Stimulated activated CD8-positive, alpha-beta memory T cell treated with anti-CD3 and anti-CD28 coated beads, Interleukin-15, amount 100 ng/mL, for 24 hours (primary cell): ENCODE measurements at regions not wholly inside any gene's neighbourhood (a gene's known extent, or its start where the extent isn't known, plus 50 kb on each side); places are given as distances from the start of the nearest gene placed in this dataset.

ENCODE experiments used
- DNase-seq: peaks from one replicate; pipeline ENCODE4 v3.0.0-alpha.2; 2020; ENCODE audit warnings: low read depth

DNA sequence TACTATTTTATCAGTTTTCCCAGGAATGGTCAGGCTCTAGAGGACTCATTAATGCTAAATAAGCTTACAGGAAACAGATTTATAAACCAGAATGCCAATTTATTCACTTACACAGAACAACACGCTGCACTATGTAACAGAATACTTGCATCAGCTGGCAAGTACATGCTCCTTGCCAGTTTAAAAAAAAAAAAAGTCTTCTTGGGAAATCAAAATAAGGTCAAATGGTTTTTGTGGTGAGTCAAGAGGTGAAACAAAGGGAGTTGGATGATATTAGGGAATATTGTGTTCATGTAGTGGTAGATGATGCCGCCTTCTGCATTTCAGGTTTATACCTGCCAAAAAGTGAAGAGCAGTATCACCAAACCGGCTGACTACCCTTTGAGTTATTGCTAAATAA lies 1322.1 kb upstream of the ZEB2 start:
- no peak for DNase-seq

DNA sequence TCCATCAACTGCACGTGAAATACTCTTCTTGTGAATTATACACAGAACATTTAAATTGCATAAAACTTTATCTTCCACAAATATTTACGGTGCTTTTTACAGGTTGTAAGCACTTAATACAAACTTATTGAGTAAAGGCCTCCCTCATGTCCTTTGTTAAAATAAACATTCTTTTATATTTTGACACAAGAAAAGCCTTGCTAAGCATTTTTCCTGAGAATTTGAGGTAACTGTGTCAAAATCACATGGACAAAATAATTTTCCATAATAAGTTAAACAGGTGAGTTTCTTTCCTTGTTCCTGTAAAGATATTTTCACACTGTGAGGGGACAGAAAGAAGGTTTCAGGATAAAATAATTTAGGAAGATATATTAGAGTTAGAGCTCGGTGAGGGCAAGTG lies 1317.1 kb upstream of the ZEB2 start:
- no peak for DNase-seq

DNA sequence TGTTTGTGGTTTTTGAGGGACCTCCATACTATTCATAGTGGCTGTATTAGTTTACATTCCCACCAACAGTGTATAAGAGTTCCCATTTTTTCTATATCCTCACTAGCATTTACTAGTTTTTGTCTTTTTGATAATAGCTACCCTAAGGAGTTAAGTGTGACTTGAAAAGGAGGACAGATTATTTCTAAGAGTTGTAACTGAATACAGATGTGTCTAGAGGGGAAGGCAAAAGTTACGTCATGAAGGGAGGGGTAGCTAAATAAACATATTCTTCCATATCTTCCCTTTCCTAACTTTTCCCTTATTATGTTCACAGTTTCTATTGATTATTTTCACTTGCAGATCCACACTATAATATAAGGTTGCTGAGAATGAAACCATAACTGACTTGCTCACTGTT lies 1315.7 kb upstream of the ZEB2 start:
- no peak for DNase-seq

DNA sequence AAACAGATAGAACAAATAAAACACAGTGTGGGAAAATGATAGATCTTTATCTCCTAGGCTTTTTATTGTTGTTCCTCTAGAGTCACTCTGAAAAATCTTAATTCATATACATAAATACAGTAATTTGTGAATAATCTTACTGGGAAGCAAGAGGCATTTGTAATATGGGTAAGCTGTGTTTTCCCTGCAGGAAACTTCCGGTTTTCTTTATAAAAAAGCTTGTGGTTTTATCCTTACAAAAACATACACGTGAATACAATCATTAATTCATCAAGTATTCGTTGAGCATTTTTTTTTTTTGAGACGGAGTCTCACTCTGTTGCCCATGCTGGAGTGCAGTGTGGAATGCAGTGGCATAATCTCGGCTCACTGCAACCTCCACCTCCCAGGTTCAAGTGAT lies 1312.8 kb upstream of the ZEB2 start:
- no peak for DNase-seq

DNA sequence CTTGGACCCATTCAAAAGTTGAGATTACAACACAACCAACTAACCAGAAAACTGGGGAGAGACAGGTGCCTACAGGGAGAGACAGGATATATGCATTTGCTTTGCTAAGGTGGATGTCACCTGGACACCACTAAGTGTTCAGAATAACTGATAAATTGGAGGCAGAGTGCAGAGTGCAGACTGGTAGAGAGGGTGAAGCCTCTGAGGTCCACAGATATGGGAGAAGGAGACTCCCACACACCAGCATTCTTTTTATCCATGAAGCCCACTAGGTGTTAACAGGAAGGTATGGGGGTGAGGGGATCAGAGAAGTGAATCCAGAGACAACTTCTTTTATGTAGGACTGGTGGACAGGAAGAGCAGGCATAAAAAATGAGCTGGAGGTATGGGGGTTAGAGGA lies 1310.0 kb upstream of the ZEB2 start:
- no peak for DNase-seq

DNA sequence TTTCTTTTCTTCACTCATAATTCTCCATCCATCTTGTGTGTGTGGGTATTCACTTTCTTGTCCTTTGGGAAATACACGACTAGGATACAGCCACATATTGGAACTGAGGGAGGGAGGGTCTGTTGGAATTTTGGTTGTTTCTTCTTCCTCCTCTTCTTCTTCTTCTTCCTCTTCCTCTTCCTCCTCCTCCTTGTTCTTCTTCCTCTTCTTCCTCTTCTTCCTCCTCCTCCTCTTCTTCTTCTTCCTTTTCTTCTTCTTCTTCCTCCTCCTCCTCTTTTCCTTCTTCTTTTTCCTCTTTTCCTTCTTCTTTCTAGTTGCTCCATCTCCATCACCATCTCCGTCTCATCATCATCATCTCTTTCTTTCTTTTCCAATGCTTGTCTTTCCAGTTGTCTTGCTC lies 1307.3 kb upstream of the ZEB2 start:
- DNase-seq = no peak

DNA sequence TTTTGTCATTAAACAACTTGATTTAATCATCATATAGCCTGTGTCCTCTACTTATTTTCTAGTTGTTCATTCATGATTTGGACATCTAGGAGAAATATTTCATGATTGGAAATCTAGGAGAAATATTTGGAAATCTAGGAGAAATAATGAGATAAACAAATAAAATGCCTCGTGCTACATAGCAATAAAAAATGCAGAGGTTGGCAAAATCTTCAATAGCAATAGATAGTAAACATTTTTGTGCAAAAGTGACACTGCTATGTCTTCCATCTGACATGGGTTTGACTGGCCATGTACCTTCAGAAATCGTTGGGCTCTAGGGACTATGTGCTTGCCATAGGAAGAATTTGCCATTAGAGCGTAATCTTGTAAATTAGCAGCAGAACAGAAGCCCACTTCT lies 1304.5 kb upstream of the ZEB2 start:
- DNase-seq = no peak

DNA sequence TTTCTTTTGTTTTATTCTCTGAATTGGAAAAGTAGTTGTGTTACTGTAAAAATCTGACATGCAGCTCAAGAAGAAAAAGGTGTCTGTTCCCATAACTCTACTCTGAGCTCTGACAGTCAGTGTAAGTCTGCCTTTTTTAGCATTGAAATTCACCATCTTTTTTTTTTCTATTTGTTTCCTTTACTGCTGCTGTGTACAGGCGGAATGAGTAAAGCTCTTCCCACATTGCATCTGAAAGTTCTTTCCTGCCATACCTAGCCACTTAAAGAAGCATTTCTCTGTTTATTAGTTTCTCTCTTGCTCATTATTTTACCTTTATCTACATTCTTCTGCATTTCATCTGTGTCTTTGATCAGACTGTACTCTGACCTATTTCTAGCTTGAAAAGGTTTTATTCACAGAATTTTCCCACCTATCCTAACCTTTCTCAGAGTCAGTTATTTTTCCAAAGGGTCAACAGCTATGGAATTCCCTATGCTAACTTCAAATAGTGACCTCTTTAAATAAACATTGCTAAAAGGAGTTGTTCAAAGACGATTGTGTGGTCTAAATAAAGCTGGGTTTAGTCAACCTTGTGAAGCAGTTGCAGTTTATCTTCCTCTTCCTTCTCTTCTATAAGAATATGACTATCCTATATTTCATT lies 1303.1 kb upstream of the ZEB2 start:
- DNase-seq = no peak

DNA sequence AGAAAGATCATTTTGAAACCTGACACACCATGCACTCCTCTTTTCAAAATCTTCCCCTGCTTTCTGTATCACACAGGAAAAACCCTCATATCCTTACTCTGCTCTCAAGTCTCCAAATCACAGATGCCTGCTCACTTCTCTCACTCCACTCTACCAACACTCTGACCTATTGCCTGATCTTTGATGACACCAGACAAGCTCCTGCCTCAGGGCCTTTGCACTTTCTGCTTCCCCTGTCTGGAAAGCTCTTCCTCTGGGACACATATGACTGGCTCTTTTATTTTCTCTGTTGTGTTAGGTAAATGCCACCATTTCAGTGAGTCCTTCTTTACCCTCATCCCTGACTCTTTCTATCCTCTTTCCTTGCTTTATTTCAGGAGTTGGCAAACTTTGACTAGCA lies 1300.7 kb upstream of the ZEB2 start:
- DNase-seq = no peak

DNA sequence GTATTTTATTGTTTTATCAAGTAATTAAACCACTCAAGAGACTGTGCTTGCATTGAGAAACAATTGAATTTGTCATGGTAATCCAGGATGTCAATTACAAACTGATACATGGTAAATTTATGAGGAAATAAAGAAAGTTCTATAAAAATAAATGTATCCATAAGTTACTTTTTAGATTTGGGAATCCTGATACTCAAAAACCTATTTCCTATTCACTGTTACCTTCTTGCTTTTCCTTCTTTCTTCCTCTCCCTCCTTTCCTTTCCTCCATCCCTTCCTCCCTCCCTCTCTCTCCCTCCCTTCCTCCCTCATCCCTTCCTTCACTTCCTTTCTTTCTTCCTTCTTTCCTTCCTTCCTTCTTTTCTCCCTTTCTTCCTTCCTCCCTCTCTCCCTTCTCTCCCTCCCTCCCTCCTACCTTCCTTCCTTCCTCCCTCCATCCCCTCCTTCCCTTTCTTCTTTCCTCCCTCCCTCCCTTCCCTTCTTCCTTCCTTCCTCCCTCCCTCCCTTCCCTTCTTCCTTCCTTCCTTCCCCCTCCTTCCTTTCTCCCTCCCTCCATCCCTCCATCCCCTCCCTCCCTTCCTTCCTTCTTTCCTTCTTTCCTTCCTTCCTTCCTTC lies 1299.1 kb upstream of the ZEB2 start:
- no peak for DNase-seq

DNA sequence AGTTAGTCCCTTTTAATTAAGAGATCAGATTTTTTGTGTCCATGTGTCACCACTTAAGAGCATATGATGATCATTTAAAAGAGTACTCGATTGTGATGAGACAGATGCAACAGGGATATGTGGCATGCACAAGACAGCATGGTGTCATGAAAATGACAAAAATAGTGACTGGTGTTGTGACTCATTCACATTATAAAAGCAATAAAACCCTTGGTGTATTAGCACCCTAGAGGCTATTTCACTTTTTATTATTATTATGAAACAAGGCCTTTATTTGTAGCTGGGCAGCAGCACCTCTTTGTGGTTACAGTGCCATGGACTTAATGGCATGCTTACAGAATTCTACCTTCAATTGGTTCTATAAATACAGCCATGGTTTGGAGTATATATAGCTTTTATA lies 1296.0 kb upstream of the ZEB2 start:
- no peak for DNase-seq

DNA sequence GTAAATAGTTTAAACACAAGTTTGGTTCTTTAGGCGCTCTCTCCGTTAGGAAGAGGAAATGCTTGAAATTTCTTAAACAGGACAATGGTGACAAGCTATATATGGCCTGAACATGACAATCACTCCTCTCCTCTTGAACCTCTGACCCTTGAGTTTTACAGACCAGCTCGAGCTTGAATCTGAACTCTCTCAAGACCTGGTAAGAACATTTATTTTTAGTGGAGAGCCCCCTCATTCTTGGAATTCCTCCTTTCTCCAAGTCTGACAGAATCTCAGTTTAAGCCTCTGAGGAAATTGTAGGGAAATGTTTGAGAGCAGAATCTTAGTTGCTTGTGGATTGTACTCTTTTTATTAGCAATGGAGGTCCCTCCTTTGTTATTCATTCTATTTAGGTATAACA lies 1293.6 kb upstream of the ZEB2 start:
- DNase-seq = no peak

DNA sequence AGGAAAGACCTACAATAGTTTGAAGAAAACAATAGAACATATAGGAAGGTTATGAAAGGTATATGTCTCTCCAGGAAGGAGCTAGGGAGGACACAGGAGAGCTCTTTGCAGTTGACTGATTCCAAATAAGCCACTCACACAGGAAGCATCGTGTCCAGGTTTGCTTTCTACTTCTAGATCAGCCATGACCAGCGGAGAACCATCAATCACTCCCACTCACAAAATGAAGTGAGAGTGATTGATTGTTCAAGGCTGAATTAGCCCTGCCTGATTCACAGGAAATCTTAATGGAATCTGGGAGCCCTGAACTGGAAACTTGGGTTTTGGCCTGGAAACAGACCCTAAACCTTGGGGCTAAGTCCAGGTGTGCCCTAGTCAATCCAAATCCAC lies 1292.2 kb upstream of the ZEB2 start:
- no peak for DNase-seq

DNA sequence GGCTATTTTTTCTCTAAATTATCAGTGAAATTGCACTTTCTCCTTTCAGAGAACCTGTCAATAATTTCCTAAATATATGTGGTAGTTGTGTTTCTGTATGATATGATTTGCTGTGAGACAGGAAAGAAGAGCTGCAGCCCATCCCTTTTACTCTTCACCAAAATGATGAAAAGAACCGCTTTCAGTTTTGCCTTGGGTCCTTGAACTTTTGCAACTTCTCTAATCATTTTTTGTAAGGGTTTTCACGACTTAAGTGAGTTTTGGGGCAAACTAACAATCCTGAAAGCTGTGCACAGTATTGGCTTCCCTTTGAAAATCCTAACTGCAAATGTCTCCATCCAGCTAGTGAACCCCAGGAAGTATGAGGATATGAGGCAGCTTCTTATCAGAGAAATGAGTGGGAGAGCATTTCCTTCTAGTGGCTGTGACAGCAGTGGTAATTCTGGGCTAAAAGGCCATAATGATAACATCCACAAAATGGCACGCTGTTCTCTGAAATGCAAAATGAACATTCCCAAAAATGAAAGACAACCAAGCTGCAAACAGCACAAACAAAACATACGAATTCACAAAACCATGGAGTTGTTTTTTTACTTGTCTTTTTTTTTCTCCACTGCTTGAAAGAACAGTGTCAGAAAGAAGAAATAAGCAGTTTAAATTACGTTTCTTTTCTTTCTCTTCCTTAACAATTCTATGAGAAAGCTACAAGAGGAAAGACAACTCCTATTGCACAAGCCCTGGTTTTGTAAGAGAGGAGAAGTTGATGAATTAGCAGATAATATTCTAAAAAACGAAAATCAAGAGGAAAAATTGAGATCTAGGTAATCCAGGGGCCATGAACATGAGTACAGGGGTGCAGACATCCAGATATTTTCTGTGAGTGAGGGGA lies 1291.6 kb upstream of the ZEB2 start:
- DNase-seq = no peak

DNA sequence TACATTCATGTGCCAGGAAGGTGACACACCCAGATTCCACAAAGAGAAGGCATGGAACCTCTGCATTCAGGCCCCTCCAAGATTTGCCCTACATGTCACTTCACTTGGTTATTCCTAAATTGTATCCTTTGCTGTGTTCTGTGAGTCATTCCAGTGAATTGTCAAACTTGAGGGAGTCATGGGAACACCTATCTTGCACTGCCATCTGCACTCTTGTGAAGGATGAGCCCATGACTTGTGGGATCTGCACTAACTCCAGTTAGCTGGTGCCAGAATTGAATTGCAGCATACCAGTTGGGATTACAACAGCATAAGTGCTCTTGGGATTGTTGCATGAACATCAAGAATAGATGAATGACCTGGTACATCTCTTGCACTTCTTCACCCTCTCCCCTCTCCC lies 1288.0 kb upstream of the ZEB2 start:
- no peak for DNase-seq

DNA sequence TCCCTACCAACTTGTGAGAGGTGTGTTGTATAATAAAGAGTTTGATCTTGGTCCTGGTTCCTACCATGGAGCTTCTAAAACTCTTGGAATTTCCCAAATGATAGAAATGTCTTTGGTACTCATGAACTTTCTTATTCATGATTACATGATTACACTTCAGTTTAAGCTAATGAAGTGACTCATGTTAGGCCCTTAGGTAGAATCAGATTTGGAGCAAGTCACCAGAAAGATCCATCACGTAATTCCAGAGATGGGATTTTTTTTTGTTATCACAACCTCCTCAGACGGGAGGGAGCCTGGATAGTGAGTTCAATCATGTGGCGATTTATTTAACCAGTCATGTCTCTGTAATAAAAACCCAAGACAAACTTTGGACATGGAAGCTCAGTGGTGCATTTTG lies 1287.6 kb upstream of the ZEB2 start:
- DNase-seq = no peak

DNA sequence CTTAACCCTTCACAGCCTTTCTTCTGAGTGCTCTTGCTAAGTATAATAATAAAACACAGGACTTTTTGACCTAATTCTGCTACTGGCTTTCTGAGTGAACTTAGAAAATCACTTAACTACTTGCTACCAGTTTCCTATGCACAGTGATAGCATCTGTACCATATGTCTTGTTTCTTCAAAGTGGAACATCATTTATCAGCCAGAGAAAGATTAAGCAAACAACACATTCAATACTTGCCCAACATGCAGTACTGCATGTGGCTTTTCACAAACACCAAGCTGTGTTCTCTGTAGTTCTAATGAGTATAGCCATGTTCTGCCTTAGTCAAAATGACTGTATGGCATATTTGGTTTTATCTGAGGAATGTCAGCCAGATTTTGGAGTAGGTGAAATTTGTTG lies 1286.6 kb upstream of the ZEB2 start:
- DNase-seq = no peak

DNA sequence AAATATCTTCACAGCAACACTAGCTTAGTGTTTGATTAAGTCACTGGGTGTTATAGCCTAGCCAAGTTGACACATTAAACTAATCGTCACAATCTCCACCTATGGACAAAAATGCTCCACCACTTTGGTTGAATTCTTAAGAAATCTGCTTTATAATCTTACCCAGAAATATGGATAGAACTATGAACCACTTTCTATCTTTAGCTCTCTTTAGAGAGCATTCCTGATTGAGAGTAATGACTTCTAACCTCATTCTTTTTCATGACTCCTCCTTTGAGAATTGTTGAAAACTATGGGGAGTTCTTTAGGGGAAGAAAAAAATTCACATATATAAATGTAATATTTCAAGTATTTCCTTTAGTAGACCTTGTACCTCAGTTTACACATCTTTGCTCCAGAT lies 1282.2 kb upstream of the ZEB2 start:
- no peak for DNase-seq

DNA sequence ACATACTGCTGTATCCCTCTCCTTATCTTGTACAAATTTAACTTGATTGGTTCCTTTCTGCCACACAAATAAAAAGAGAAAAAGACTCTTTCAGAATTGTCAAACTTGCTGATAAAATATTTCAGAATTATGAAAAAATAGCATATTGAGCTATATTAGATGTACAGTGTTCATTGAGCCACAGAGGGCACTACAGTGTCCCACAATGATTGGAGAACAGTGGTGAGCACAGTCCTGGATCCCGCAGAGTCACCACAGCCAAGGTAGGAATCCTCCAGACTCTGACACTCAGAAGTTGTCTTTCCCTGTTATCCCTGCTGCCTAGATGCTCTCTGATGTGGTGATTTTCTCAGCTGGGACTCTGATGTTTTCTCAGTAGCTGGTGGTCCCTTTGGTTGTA lies 1281.3 kb upstream of the ZEB2 start:
- DNase-seq = no peak

DNA sequence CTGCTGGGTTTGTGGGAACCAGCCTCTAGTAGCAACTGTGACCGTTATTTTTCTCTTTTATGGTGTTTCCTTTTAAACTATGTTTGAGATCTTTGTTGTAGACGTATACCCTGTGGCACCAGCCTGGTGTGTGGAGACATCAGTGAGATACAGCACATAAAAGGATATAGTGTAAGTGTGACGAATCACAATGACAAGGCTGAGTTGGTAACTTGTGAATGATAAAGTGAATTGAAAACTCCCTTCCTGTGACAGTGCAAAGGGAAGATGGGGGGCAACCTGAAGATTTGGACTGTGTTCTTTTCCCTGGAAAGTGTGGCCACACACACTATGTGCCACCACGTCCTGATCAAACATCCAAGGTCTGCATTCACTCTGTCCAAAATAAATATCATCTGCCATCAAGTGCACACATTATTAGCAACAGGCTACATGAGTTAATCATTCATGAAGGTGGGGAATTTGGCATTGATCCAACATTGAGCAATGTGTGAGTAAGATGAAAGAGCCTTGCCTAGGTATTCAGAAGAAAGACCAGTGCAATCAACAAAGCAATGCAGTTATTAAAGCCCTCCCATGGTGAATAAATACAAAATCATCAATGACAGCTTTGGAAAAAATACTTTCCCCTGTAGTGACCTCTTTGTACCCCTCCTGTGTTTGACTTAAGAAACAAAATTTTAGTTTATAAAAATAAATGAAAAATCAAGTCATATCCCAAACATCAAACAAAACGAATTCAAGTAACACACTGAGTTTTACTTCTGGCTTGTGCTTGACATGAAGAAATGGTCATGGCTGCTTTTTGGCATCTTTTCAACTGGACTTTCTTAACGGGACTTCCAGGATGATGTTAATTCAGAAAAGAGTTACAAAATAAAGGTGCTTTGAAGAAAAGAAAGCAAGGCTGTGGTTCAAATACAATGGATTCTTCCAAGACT lies 1280.5 kb upstream of the ZEB2 start:
- no peak for DNase-seq

DNA sequence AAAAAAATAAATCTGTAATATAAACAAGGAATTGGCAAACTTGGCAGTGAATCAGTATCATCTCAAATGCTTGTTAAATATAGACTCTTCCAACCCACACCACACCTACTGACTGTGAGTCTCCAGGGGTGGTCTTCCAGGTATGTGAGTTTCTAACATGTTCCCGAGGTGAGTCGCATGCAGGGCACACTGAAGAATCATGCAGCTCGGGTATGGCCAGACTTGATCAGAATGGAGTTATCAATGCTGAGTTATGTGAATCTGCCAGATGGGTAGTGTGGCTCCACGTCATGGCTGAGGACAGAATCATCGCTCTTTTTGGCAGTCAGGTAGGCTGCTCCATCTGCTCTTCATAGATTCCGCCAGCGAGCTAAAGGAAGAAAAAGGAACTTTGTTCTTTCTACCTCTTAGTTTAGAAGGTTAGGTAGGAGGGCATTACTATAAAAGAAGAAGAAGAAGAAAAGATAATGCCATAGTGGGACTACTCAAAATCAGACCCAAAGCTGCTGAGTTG lies 1279.7 kb upstream of the ZEB2 start:
- DNase-seq = no peak

DNA sequence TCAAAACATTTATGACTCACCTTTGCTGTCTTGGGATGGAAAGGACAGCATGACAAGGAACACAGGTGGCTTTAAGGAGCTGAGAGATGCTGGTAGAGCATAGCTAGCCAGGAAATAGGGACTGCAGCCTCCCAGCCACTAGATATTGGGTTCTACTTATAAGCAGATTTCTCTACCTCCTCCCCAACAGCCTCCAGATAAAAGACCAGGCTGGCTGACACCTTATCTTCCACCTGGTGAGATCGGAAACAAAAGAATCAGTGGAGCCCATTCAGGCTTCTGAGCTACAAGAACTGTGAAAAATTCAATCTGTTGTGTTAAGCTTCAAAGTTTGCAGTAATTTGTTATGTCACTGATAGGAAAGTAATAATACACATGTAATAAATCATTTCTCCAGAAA lies 1278.5 kb upstream of the ZEB2 start:
- no peak for DNase-seq
